A673 (cell line): ENCODE measurements at regions not wholly inside any gene's neighbourhood (a gene's known extent, or its start where the extent isn't known, plus 50 kb on each side); places are given as distances from the start of the nearest gene placed in this dataset.

Experiments used
- CTCF ChIP-seq: fragments of 300-800, 200-600 bp; sonication (generic); conservative IDR thresholded peaks from 2 replicates; pipeline ENCODE4 v1.5.1; 2017; ENCODE audit warnings: low read depth, mild to moderate bottlenecking, antibody characterized with exemption, low read length, moderate library complexity, mixed read lengths
- EZH2 ChIP-seq: fragments of 200-600 bp; sonication (generic); IDR thresholded peaks from 2 replicates; pipeline ENCODE4 v1.6.1; 2017; ENCODE audit warnings: borderline replicate concordance, low read depth, mild to moderate bottlenecking, mixed read lengths, antibody characterized with exemption, low read length; ENCODE audit not compliant: poor library complexity, severe bottlenecking

GRCh38 chr2:23091900-23092299 lies 293.1 kb upstream of the KLHL29 start:
- no peak for TF ChIP-seq CTCF
- no peak for TF ChIP-seq EZH2
